ENCODE measurements at regions not wholly inside any gene's neighbourhood (a gene's known extent, or its start where the extent isn't known, plus 50 kb on each side); places are given as distances from the start of the nearest gene placed in this dataset.

GRCh38 chr6:130771741-130772140, 55.5 kb upstream of the SMLR1 start:
- DNase-seq, result no peak

GRCh38 chr6:130773860-130774259, 53.3 kb upstream of the SMLR1 start:
- DNase-seq, result no peak

GRCh38 chr6:130775411-130776012, 51.7 kb upstream of the SMLR1 start:
- no peak for DNase-seq

- no peak for DNase-seq
These were observed 50.8 kb upstream of the SMLR1 start for GRCh38 chr6:130776287-130776925.

Data from right hindlimb (tissue), 1 donor.